ENCODE measurements at regions not wholly inside any gene's neighbourhood (a gene's known extent, or its start where the extent isn't known, plus 50 kb on each side); places are given as distances from the start of the nearest gene placed in this dataset.
"Not testable (repeated sequence)": the region's sequence is repeated elsewhere in the genome, so short reads cannot be mapped to it uniquely, and the experiment has no call there.

DNA sequence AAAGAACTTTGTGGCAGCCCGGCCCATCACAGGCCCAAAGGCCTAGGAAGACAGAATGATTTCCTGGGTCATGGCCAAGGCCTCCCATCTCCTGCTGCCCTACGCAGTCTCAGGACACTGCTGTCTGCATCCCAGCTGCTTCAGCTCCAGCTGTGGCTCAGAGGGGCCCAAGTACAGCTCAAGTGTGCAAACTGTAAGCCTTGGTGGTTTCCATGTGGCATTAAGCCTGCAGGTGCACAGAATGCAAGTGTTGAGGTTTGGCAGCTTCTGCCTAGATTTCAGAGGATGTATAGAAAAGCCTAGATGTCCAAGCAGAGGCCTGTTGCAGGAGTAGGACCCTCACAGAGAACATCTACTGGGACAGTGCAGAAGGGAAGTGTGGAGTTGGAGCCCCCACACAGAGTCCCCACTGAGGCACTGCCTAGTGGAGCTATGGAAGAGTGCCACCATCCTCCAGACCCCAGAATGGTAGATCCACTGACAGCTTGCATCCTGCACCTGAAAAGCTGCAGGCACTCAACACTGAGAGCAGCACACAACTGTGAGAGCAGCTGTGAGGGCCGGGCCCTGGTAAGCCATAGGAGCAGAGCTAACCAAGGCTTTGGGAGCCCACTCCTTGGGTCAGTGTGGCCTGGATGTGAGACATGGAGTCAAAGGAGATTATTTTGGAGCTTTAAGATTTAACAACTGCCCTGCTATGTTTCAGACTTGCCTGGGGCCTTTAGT is 208.2 kb upstream of the CMC1 start:
- DNase-seq (ENCODE audit: low spot score) = no peak

DNA sequence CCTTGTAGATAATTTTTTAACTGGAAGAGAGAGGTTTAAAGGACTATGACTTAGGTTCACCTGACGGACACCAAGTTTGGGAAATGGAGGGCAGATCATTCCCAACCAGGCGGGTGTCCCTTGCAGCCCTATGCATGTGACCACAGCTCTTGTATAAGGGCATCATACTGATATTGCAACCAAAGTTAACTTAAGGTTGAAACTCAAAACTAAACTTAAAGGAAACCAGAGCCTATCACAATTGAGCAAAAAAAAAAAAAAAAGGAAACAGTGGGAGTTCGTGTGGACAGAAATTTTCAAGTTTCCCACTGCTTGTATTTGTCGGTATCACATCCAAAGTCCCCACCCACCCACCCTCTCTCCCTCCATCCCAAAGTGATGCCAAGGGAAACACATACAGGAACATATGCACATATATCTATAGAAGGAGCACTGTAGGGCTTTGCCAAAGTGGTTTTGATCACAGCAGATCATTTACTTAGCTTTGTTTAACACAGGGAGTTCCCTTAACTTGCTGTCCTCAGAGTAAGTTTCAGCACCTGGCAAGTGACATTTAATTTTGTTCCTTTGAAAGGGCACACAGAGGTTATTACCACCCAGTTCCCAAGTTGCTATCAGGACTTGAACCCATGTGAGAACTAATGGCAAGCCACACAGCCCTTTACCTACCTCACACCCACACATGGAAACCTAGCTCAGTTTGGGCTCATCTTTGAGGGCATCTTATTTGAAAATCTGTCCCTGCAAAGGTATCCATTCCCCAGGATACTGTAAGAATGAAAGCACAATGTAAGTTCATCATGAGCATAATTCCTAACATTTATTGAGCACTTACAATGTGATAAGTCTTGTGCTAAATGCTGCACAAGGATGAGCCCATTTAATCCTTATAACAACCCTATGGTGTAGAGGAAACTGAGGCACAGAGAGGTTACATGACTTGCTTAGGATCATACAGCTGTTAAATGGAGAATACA is 204.5 kb upstream of the CMC1 start:
- DNase-seq (ENCODE audit: low spot score) = no peak

- no peak for DNase-seq (ENCODE audit: low spot score)
These were observed 202.2 kb upstream of the CMC1 start for GRCh38 chr3:28039234-28039633.

DNA sequence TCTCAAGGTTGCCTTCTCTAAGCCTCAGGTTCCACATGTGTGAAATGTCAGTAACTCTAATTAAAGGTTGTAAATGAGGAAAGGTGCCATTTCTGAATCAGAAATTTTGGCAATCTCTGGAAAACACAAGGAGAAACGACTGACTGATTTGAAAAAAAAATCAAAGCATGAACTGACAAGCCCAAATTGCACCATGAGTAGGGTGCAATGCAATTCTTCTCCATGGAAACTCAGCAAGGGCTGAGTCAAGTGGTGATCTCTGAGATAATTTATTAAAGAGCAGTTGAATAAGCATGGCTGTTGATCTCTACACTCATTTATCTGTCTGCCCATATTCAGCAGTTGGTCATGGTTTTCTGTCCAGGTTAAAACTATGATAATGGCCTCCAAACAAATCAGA is 201.6 kb upstream of the CMC1 start:
- DNase-seq (ENCODE audit: low spot score) = no peak

DNA sequence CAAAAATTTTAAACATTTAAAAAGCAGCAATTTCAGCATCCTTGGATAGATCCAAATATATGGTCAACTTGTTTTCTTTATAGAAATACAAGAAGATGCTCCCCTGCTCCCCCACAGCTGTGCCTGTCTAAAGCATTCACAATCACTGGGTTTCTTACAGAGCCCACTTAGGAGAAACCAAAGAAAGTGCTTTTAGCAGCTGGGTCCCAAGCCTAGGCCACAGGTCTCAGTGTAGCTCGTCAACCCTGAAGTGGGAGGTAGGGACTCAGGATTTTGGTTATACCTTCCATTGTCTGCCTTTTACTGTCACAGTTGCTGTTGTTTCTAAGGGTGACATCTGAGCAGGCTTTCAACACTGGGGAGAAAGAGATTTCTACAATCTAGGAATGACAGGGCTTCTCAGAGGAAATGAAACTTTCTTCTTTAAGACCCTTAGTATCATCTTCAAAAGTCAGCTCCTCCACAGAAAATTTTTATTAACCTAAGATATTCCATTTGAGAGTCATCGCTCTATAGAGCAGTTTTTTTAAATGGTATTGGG is 199.3 kb upstream of the CMC1 start:
- DNase-seq (ENCODE audit: low spot score) = no peak

DNA sequence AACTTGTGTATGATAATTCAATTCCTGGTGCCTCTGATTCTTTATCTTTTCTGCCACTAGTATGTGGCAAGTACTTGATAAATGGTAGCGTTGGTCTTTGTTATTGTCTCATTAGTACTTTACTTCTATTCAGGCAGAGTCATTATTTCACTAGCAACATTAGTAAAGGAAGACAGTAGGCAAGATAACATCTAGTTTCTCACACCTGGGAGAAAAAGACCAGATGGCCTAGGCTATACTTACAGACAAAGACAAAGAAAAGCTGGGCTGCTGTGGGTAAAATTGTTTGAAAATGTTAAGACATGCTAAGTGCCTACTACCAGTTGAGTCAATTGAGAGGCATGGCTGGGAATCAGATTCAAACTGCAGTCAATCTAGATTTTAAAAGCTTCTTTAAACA is 198.7 kb upstream of the CMC1 start:
- DNase-seq (ENCODE audit: low spot score) = no peak

- no peak for DNase-seq (ENCODE audit: low spot score)
These were observed 191.3 kb upstream of the CMC1 start for GRCh38 chr3:28050120-28050519.

DNA sequence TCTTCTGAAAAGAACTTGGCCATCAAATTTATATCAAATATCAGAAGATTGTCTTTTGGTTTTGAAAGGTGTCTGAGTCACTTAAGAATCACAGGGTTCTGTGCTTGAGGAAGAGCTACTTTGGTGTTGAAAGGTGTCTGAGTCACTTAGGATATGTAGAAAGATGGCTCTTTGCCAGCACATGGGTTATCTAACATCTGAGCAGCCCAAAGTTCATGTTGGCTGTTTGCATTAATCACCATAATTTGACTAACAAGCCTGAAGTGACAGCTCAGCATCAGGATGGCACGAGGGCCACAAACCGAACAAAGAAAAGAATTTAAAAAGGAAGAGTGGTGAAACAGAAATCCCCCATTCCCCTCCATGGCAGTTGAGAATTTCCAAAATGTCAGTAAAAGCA is 190.5 kb upstream of the CMC1 start:
- DNase-seq (ENCODE audit: low spot score) = peak; percentile 57

DNA sequence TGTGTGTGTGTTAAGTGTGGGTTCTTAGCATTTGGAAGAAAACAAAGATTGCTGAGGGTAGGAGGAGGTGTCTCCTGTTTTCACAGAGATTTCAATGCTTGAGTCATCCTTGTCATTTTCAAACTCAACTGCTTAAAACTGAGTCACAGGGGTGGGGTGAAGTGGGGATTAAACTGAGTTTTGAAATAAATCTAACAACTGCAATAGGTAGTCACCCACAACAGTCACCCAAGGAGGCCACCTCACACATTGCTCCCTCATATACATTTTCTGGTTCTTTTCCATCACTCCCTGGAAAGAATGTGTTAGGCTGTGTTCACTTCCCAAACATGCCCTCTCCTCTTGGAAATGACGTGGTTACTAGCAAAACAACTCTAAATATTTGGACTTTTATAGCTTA is 187.7 kb upstream of the CMC1 start:
- DNase-seq (ENCODE audit: low spot score) = peak; percentile 70

GRCh38 chr3:28056806-28057205 is 184.6 kb upstream of the CMC1 start:
- DNase-seq (ENCODE audit: low spot score) = no peak

- DNase-seq (ENCODE audit: low spot score) = no peak
These were observed 183.9 kb upstream of the CMC1 start for GRCh38 chr3:28057539-28057938.

DNA sequence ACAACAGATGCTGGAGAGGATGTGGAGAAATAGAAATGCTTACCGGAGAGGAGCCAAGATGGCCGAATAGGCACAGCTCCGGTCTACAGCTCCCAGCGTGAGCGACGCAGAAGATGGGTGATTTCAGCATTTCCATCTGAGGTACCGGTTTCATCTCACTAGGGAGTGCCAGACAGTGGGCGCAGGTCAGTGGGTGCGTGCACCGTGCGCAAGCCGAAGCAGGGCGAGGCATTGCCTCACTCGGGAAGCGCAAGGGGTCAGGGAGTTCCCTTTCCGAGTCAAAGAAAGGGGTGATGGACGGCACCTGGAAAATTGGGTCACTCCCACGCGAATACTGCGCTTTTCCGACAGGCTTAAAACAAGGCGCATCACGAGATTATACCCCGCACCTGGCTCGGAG is 182.2 kb upstream of the CMC1 start:
- not testable (repeated sequence) for DNase-seq (ENCODE audit: low spot score)

DNA sequence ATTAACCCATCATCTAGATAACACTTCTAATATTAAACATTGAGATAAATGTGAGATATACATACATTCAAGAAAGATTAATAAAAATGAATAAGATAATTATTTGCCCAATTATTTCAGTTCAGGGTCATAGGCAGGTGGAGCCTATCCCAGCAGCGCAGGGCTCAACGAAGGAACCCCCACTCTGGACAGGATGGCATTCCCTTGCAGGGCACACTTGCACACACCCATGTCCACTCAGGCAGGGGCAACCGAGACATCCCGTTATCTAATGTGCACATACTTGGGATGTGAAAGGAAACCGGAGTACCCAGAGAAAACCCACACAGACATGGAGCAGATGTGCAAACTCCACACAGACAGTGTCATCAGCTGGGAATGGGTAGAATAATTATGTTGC is 175.4 kb upstream of the CMC1 start:
- DNase-seq (ENCODE audit: low spot score) = no peak

- no peak for DNase-seq (ENCODE audit: low spot score)
These were observed 174.4 kb upstream of the CMC1 start for GRCh38 chr3:28067014-28067413.

GRCh38 chr3:28068342-28068741 is 173.1 kb upstream of the CMC1 start:
- no peak for DNase-seq (ENCODE audit: low spot score)

- DNase-seq (ENCODE audit: low spot score) = no peak
These were observed 172.0 kb upstream of the CMC1 start for GRCh38 chr3:28069438-28069837.

DNA sequence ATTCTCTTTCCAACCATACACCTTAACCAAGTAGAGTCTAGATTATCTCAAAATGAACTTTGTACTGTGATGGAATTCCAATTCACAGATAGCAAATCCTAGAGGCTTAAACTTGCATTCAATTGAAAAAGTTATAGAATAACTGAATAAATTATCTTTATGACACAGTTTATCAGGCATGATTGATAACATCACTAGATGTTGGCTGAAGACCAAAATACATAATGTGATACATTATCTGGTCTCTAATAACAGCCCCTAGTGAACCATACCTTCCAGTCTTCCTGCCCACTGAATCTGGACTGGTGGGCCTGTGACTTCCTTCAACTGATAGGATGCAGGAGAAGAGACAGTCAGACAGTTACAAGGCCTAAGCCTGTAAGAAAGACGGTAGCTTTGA is 165.2 kb upstream of the CMC1 start:
- no peak for DNase-seq (ENCODE audit: low spot score)

GRCh38 chr3:28077572-28077971 is 163.8 kb upstream of the CMC1 start:
- peak; percentile 20 for DNase-seq (ENCODE audit: low spot score)

GRCh38 chr3:28078536-28078935 is 162.9 kb upstream of the CMC1 start:
- no peak for DNase-seq (ENCODE audit: low spot score)

- DNase-seq (ENCODE audit: low spot score) = no peak
These were observed 160.7 kb upstream of the CMC1 start for GRCh38 chr3:28080716-28081115.

DNA sequence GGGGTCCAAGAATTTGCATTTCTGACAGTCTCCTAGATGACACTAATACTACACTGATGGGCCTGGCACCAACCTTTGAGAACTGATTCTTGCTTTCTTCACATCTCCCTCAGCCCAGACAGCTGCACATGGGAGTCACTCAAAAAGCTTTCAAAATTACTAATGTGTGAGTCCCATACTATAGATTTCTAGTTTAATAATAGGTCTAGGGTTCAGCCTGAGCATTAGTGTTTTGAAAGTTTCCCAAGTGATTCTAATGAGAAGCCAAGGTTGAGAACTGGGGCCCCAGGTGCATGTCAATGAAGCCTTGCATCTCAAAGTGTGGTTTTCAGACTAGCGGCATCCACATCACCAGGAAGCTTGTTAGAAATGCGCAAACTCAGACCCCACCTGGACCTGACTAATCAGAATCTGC is 159.9 kb upstream of the CMC1 start:
- DNase-seq (ENCODE audit: low spot score) = no peak

- DNase-seq (ENCODE audit: low spot score) = no peak
These were observed 153.8 kb upstream of the CMC1 start for GRCh38 chr3:28087591-28087990.
